ENCODE measurements at regions not wholly inside any gene's neighbourhood (a gene's known extent, or its start where the extent isn't known, plus 50 kb on each side); places are given as distances from the start of the nearest gene placed in this dataset.

GRCh38 chr10:125482637-125483036 is 200.3 kb downstream of the TEX36 start:
- no peak overlapping the region for H3K4me3 ChIP-seq (ENCODE audit: low read depth, low read length)
- no peak for DNase-seq (ENCODE audit: low read depth)
- TF ChIP-seq CTCF (IDR thresholded peaks at IDR 0.05; ENCODE audit: insufficient read depth, low read depth, low read length, missing control alignments): no peak

- no peak for TF ChIP-seq CTCF (IDR thresholded peaks at IDR 0.05; ENCODE audit: insufficient read depth, low read depth, low read length, missing control alignments)
- H3K4me3 ChIP-seq (ENCODE audit: low read depth, low read length): no peak overlapping the region
- no peak for DNase-seq (ENCODE audit: low read depth)
These were observed 200.9 kb downstream of the TEX36 start for GRCh38 chr10:125482108-125482507.

- no peak for TF ChIP-seq CTCF (IDR thresholded peaks at IDR 0.05; ENCODE audit: insufficient read depth, low read depth, low read length, missing control alignments)
- DNase-seq (ENCODE audit: low read depth): no peak
- no peak overlapping the region for H3K4me3 ChIP-seq (ENCODE audit: low read depth, low read length)
These were observed 203.9 kb downstream of the TEX36 start for GRCh38 chr10:125479059-125479458.

GRCh38 chr10:125475815-125476214 is 207.1 kb downstream of the TEX36 start:
- no peak for TF ChIP-seq CTCF (IDR thresholded peaks at IDR 0.05; ENCODE audit: insufficient read depth, low read depth, low read length, missing control alignments)

GRCh38 chr10:125473143-125473793 is 209.7 kb downstream of the TEX36 start:
- no peak for DNase-seq (ENCODE audit: low read depth)
- no peak for TF ChIP-seq CTCF (IDR thresholded peaks at IDR 0.05; ENCODE audit: insufficient read depth, low read depth, low read length, missing control alignments)

More at GRCh38 chr10:125475815-125476214, 207.1 kb downstream of the TEX36 start:
- H3K4me3 ChIP-seq (ENCODE audit: low read depth, low read length): no peak overlapping the region
- DNase-seq (ENCODE audit: low read depth): no peak

GRCh38 chr10:125472010-125472607 is 210.9 kb downstream of the TEX36 start:
- no peak for TF ChIP-seq CTCF (IDR thresholded peaks at IDR 0.05; ENCODE audit: insufficient read depth, low read depth, low read length, missing control alignments)
- DNase-seq (ENCODE audit: low read depth): no peak
- H3K4me3 ChIP-seq (ENCODE audit: low read depth, low read length): no peak overlapping the region

More at GRCh38 chr10:125473143-125473793, 209.7 kb downstream of the TEX36 start:
- H3K4me3 ChIP-seq (ENCODE audit: low read depth, low read length): no peak overlapping the region

Data from GM12865 (cell line).